NCI-H524 (cell line): ENCODE measurements at regions not wholly inside any gene's neighbourhood (a gene's known extent, or its start where the extent isn't known, plus 50 kb on each side); places are given as distances from the start of the nearest gene placed in this dataset.
"Not testable (repeated sequence)": the region's sequence is repeated elsewhere in the genome, so short reads cannot be mapped to it uniquely, and the experiment has no call there.

Source experiments
- DNase-seq, 2 experiments: peaks; one replicate each; lab custom pipeline; 2025; lab: John Stamatoyannopoulos, UW

GRCh38 chr5:92022415-92023140 is 639.5 kb upstream of the ARRDC3 start:
- DNase-seq: no peak

- DNase-seq: no peak
Measured at GRCh38 chr5:92019376-92019990, 636.4 kb upstream of the ARRDC3 start.

GRCh38 chr5:92017776-92018175 is 634.7 kb upstream of the ARRDC3 start:
- DNase-seq: no peak

GRCh38 chr5:92011845-92012244 is 628.7 kb upstream of the ARRDC3 start:
- not testable (repeated sequence) for DNase-seq

- peak; percentile 21 to 38 for DNase-seq
Measured at GRCh38 chr5:92003806-92004205, 620.7 kb upstream of the ARRDC3 start.

- no peak for DNase-seq
Measured at GRCh38 chr5:92002721-92003274, 619.7 kb upstream of the ARRDC3 start.

- no peak for DNase-seq
Measured at GRCh38 chr5:91998774-91999173, 615.7 kb upstream of the ARRDC3 start.

- no peak for DNase-seq
Measured at GRCh38 chr5:91983869-91984268, 600.8 kb upstream of the ARRDC3 start.

- DNase-seq: no peak
Measured at GRCh38 chr5:91978221-91978882, 595.2 kb upstream of the ARRDC3 start.

- peak in 1 of 2 experiments; percentile 19 for DNase-seq
Measured at GRCh38 chr5:91977579-91977978, 594.5 kb upstream of the ARRDC3 start.

- peak; percentile 21 to 73 for DNase-seq
Measured at GRCh38 chr5:91976451-91976850, 593.3 kb upstream of the ARRDC3 start.

- DNase-seq: no peak
Measured at GRCh38 chr5:91963166-91963565, 580.0 kb upstream of the ARRDC3 start.

GRCh38 chr5:91957666-91958065 is 574.5 kb upstream of the ARRDC3 start:
- no peak for DNase-seq

- DNase-seq: no peak
Measured at GRCh38 chr5:91956738-91957137, 573.6 kb upstream of the ARRDC3 start.

GRCh38 chr5:91955610-91956009 is 572.5 kb upstream of the ARRDC3 start:
- peak in 1 of 2 experiments; percentile 27 for DNase-seq

GRCh38 chr5:91954136-91954535 is 571.0 kb upstream of the ARRDC3 start:
- no peak for DNase-seq

GRCh38 chr5:91950328-91950727 is 567.2 kb upstream of the ARRDC3 start:
- DNase-seq: no peak

- no peak for DNase-seq
Measured at GRCh38 chr5:91946870-91947269, 563.8 kb upstream of the ARRDC3 start.

GRCh38 chr5:91941588-91941987 is 558.5 kb upstream of the ARRDC3 start:
- DNase-seq: no peak

- no peak for DNase-seq
Measured at GRCh38 chr5:91938441-91938840, 555.3 kb upstream of the ARRDC3 start.

GRCh38 chr5:91937121-91937520 is 554.0 kb upstream of the ARRDC3 start:
- DNase-seq: no peak

- DNase-seq: no peak
Measured at GRCh38 chr5:91929522-91929817, 546.4 kb upstream of the ARRDC3 start.
